Loucy (cell line): ENCODE measurements at regions not wholly inside any gene's neighbourhood (a gene's known extent, or its start where the extent isn't known, plus 50 kb on each side); places are given as distances from the start of the nearest gene placed in this dataset.

ENCODE experiments used
- EZH2phosphoT487 ChIP-seq: fragments of 200-600 bp; IDR thresholded peaks from 2 replicates; pipeline ENCODE4 v1.6.1; 2018; ENCODE audit warnings: antibody characterized with exemption, mild to moderate bottlenecking, moderate library complexity, borderline replicate concordance
- TF ChIP-seq, protein P1 (sequence below): fragments of 200-600 bp; sonication (generic); conservative IDR thresholded peaks from 2 replicates; pipeline ENCODE4 v1.5.1; 2014; ENCODE audit warnings: mild to moderate bottlenecking, antibody characterized with exemption, low read length

DNA sequence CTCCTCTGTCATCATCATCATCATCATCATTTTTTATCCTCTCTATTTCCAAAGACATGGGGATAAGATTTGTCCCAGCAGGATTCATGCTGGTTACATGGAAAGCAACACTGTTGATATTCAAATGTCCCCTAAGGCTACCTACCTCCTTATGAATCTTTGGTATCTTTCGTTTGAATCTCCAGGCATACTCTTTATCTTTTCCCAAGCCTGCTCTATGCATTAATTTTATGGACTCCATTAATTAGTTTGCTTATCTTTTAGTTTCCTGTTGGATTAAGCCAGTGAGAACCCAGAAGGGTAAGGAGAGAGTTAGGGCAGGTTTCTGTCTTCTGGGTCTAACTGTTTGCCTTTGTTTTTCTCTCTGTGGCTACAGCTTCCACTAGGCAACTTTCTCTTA, 129.6 kb upstream of the GOT2 start:
- TF ChIP-seq, protein P1, sequence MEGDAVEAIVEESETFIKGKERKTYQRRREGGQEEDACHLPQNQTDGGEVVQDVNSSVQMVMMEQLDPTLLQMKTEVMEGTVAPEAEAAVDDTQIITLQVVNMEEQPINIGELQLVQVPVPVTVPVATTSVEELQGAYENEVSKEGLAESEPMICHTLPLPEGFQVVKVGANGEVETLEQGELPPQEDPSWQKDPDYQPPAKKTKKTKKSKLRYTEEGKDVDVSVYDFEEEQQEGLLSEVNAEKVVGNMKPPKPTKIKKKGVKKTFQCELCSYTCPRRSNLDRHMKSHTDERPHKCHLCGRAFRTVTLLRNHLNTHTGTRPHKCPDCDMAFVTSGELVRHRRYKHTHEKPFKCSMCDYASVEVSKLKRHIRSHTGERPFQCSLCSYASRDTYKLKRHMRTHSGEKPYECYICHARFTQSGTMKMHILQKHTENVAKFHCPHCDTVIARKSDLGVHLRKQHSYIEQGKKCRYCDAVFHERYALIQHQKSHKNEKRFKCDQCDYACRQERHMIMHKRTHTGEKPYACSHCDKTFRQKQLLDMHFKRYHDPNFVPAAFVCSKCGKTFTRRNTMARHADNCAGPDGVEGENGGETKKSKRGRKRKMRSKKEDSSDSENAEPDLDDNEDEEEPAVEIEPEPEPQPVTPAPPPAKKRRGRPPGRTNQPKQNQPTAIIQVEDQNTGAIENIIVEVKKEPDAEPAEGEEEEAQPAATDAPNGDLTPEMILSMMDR = no peak
- no peak for TF ChIP-seq EZH2phosphoT487
